Pancreas (tissue), 10 donors: ENCODE measurements at regions not wholly inside any gene's neighbourhood (a gene's known extent, or its start where the extent isn't known, plus 50 kb on each side); places are given as distances from the start of the nearest gene placed in this dataset.
"Not testable (repeated sequence)": the region's sequence is repeated elsewhere in the genome, so short reads cannot be mapped to it uniquely, and the experiment has no call there.

ENCODE experiments used
- ATAC-seq, 4 donors: fragments of 200-7000 bp; cut with Tn5 transposase; one replicate each; pipeline versions ENCODE4 v1.8.0 to v1.9.1; 2020; ENCODE audit warnings: mild to moderate bottlenecking in 4 of 4, moderate library complexity in 4 of 4
- DNase-seq, 6 donors: peaks; one replicate each; pipeline ENCODE4 v3.0.0-alpha.2; 2020
- FAIRE-seq: peaks from 2 replicates; lab custom pipeline; 2012; peaks lifted over from hg19 to GRCh38; lab: Jason Lieb, UNC
- H3K27ac ChIP-seq, 4 donors: fragments of 200-600 bp; sonication (generic); 1 replicate in 3 of 4; 2 replicates in 1 of 4; pipeline versions ENCODE4 v1.5.0 to v1.8.0; 2020
- H3K27me3 ChIP-seq, 4 donors: fragments of 200-600 bp; one replicate each; pipeline ENCODE4 v1.8.0; 2021
- H3K36me3 ChIP-seq, 3 donors: fragments of 200-600 bp; sonication (generic) in 1 of 3; one replicate each; pipeline versions ENCODE4 v1.5.0 to v1.8.0; 2020 to 2021
- H3K4me1 ChIP-seq, 3 donors: fragments of 200-600 bp; one replicate each; pipeline ENCODE4 v1.8.0; 2021
- H3K4me3 ChIP-seq, 4 donors: fragments of 200-600 bp; sonication (generic) in 2 of 4; one replicate each; pipeline versions ENCODE4 v1.5.0 to v1.8.0; 2020 to 2021
- H3K9me3 ChIP-seq, 4 donors: fragments of 200-600 bp; one replicate each; pipeline ENCODE4 v1.8.0; 2021
- WGBS, 2 donors: extraction: QIAGEN DNeasy Blood & Tissue Kit; methylation state at CpG; one replicate each; pipeline ENCODE4 v1.1.7; 2013; 5-methylcytosine and 5-hydroxymethylcytosine counted together
- intact Hi-C, 3 donors: fragments of 100-400 bp; cut with DNase I; formaldehyde crosslinking; loops; one replicate each; pipeline versions ENCODE4 v1.11.1 to v1.14.2; 2022
- TF ChIP-seq, protein P1 (sequence below), 4 donors: fragments of 200-600 bp; sonication (generic) in 3 of 4; IDR thresholded peaks; one replicate each; pipeline versions ENCODE4 v1.5.0 to v1.8.0; 2021; ENCODE audit warnings: antibody characterized with exemption in 4 of 4
- donor health status: healthy with polysubstance abuse.
- donor health status: DM: no; HTN: no; CAD: no; lungs with moderate emphysema.
- donor health status: DM: no; HTN: no; CAD: no.
- donor health status: control.
- donor health status: control.
- donor health status: Bipolar disorder and iron deficiency.
- donor health status: DM: yes; HTN: yes; CAD: no.
- donor health status: DM: no; HTN: no; CAD: no.
- donor health status: DM: no; HTN: no; CAD: no.
- donor health status: DM: yes; HTN: yes; CAD: no.

DNA sequence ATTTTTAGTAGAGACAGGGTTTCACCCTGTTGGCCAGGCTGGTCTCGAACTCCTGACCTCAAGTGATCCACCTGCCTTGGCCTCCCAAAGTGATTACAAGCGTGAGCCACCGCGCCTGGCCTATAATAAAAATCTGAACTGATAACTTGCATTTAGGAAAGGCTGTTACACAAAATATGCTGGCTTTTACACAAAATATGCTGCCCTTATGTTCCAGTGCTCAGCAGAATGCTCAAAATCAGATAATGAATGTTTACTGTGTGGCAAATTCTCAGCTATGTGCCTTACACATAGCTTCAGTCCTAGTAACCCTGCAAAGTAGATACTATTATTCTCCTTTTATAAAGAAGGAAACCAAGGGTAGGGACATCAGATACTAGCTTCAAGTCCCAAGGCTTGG is 141.3 kb upstream of the MSX2 start:
- no peak overlapping the region for H3K4me3 ChIP-seq
- intact Hi-C loops, result no loop called here
- no peaks in the 10 kb centered on the region for H3K9me3 ChIP-seq
- peaks cover 0 to 14% (median 2%) of the 10 kb centered on the region in 4 donors for H3K27me3 ChIP-seq
- TF ChIP-seq, protein P1, sequence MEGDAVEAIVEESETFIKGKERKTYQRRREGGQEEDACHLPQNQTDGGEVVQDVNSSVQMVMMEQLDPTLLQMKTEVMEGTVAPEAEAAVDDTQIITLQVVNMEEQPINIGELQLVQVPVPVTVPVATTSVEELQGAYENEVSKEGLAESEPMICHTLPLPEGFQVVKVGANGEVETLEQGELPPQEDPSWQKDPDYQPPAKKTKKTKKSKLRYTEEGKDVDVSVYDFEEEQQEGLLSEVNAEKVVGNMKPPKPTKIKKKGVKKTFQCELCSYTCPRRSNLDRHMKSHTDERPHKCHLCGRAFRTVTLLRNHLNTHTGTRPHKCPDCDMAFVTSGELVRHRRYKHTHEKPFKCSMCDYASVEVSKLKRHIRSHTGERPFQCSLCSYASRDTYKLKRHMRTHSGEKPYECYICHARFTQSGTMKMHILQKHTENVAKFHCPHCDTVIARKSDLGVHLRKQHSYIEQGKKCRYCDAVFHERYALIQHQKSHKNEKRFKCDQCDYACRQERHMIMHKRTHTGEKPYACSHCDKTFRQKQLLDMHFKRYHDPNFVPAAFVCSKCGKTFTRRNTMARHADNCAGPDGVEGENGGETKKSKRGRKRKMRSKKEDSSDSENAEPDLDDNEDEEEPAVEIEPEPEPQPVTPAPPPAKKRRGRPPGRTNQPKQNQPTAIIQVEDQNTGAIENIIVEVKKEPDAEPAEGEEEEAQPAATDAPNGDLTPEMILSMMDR (IDR thresholded peaks at IDR 0.05), result no peak
- no peaks in the 10 kb centered on the region for H3K4me1 ChIP-seq
- H3K27ac ChIP-seq, result no peak overlapping the region
- no peaks in the 10 kb centered on the region for H3K36me3 ChIP-seq
- FAIRE-seq (no peak), DNase-seq (no peak), ATAC-seq (no peak)
- 74 to 91% methylated on average over 4 of the region's 4 CpGs for WGBS, 2 donors

DNA sequence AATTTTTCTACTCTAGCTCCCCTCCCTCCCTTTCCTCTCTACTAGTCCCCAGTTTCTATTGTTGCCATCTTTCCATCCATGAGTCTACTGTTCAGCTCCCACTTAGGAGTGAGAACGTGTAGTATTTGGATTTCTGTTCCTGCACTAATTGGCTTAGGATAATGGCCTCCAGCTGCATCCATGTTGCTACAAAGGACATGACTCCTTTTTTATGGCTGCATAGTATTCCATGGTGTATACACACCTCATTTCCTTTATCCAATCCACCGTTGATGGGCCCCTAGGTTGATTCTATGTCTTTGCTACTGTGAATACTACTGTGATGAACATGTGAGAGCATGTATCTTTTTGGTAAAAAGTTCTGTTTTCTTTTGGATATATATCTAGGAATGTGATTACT is 138.9 kb upstream of the MSX2 start:
- Histone ChIP-seq H3K4me1 (no peaks in the 10 kb centered on the region), H3K27ac (no peak overlapping the region), H3K27me3 (peaks cover 0 to 5% (median 2%) of the 10 kb centered on the region in 4 donors), H3K9me3 (no peaks in the 10 kb centered on the region), H3K36me3 (no peaks in the 10 kb centered on the region), H3K4me3 (no peak overlapping the region)
- TF ChIP-seq, protein P1 (IDR thresholded peaks at IDR 0.05), result no peak
- intact Hi-C loops, result no loop called here
- no peak for DNase-seq
- no peak for FAIRE-seq
- ATAC-seq, result no peak
- WGBS, 2 donors, result 58 to 64% methylated on average over 2 of the region's 2 CpGs

DNA sequence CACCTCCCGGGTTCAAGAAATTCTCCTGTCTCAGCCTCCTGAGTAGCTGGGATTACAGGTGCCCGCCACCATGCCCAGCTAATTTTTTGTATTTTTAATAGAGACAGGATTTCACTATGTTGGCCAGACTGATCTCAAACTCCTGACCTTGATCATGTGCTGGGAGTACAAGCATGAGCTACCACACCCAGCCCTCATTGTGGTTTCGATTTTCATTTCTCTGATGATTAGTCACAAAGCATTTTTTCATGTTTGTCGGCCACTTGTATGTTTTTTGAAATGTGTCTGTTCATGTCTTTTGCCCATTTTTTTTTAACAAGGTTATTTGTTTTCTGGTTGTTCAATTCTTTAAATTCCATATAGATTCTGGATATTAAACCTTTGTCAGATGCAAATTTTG is 138.2 kb upstream of the MSX2 start:
- H3K27ac ChIP-seq, H3K9me3 ChIP-seq, H3K4me1 ChIP-seq, H3K36me3 ChIP-seq, ATAC-seq, H3K4me3 ChIP-seq, DNase-seq, H3K27me3 ChIP-seq, FAIRE-seq, intact Hi-C loops: not testable (repeated sequence)
- WGBS, 2 donors, result 77 to 78% methylated on average over 4 of the region's 4 CpGs

DNA sequence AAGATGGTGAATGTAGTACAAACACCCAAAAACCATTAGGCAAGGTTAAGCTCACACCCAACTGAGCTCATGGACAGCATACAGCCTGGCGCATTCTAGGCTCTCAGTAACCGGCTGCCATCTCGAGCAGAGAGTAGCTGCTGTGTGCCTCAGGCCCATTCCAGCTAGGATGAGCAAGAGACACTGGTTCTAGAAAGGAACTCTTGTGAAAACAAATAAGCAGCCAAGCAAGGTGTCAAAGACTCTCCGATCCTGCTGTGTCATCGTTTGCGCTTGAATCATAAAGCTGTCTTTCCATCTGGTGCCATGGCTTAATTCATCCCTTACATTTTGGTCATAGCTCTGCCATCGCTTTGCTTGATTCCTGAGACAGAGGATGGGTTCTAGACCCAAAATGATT is 135.4 kb upstream of the MSX2 start:
- intact Hi-C loops, result no loop called here
- TF ChIP-seq, protein P1 (IDR thresholded peaks at IDR 0.05), result no peak
- H3K4me1 ChIP-seq, result no peaks in the 10 kb centered on the region
- H3K27ac ChIP-seq, result no peak overlapping the region
- no peak for ATAC-seq
- no peaks in the 10 kb centered on the region for H3K9me3 ChIP-seq
- no peak for FAIRE-seq
- no peak overlapping the region for H3K4me3 ChIP-seq
- WGBS, 2 donors, result 73 to 81% methylated on average over 7 of the region's 7 CpGs
- no peaks in the 10 kb centered on the region for H3K36me3 ChIP-seq
- peaks cover 0 to 5% (median 2%) of the 10 kb centered on the region in 4 donors for H3K27me3 ChIP-seq
- DNase-seq, result no peak

DNA sequence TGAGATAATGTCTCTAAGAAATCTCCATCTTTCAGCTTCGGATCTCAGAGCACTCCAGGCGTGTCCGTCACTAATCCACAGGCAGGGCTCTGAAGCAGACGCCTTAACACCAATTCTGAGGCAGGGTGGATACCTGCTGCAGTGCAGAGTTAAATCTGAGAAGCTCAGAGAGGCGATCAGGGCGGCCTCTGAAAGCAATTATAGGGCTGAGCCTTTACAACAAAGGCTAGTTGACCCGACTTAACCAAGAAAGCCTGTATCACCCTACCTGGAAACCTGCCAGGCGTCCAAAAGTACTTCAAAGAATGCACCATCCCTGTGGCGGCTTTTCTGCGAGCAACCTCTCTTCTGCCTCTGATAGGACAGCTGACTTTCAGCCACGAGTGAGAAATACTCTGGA is 134.8 kb upstream of the MSX2 start:
- H3K27ac ChIP-seq, result no peak overlapping the region
- intact Hi-C loops, result no loop called here
- ATAC-seq (no peak), DNase-seq (no peak), FAIRE-seq (no peak)
- TF ChIP-seq, protein P1 (IDR thresholded peaks at IDR 0.05), result no peak
- H3K4me3 ChIP-seq, result no peak overlapping the region
- H3K9me3 ChIP-seq, result no peaks in the 10 kb centered on the region
- no peaks in the 10 kb centered on the region for H3K36me3 ChIP-seq
- 31 to 43% methylated on average over 11 of the region's 11 CpGs for WGBS, 2 donors
- peaks cover 0 to 5% (median 2%) of the 10 kb centered on the region in 4 donors for H3K27me3 ChIP-seq
- H3K4me1 ChIP-seq, result no peaks in the 10 kb centered on the region
